ENCODE measurements at regions not wholly inside any gene's neighbourhood (a gene's known extent, or its start where the extent isn't known, plus 50 kb on each side); places are given as distances from the start of the nearest gene placed in this dataset.

DNA sequence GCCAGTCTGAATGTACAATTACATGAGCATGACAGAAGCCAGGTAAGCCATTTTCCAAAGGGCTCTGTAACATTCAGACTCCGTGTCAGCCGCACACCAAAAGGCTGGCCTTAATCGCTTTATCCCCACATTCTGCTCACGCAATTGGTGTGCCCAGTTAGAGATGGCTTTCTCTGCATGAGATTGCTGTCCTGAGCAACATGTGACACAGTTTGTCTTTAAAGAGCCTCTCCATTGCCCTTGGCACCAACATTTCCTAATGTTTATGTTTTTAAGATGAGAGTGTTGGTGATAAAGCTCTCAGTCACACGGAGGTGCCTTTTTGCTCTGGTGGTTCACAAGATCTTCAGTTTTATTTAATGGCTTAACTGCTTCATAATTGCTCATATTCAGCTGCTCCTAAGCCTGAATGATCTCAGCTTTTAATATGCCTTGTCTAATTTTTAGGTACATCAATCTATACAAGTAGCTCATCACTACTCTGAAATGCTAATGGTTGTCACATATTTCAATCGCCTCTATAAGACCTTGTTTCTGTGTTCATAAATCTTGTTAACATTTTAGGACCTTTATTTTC lies 164.8 kb upstream of the ACVR2A start:
- Histone ChIP-seq H3K4me1 (ENCODE audit: control insufficient read depth in 2 of 2, insufficient read depth in 2 of 2, low read length in 2 of 2) (no peaks in the 10 kb centered on the region), H3K9ac (ENCODE audit: low read length) (no peak overlapping the region), H3K4me3 (ENCODE audit: control extremely low read depth in 1 of 5, extremely low read depth in 1 of 5, insufficient read depth in 1 of 5, low read depth in 2 of 5, low read length in 4 of 5) (no peak overlapping the region), H4K20me1 (ENCODE audit: control insufficient read depth, insufficient read depth, low read length, poor library complexity, severe bottlenecking) (no peaks in the 10 kb centered on the region), H3K9me3 (ENCODE audit: control extremely low read depth in 1 of 3, control insufficient read depth in 2 of 3, insufficient read depth in 1 of 3, low read length in 2 of 3) (no peaks in the 10 kb centered on the region), H2AFZ (ENCODE audit: insufficient read depth, low read depth, low read length, poor library complexity, severe bottlenecking) (no peak overlapping the region), H3K79me2 (ENCODE audit: control insufficient read depth, insufficient read depth, low read length) (no peaks in the 10 kb centered on the region), H3K27ac (ENCODE audit: low read length in 2 of 2) (no peak overlapping the region), H3K27me3 (replicated peaks in 1 of 4; ENCODE audit: control extremely low read depth in 1 of 4, control insufficient read depth in 3 of 4, insufficient read depth in 4 of 4, low read length in 3 of 4) (no peaks in the 10 kb centered on the region), H3K36me3 (replicated peaks in 1 of 2; ENCODE audit: control extremely low read depth in 1 of 2, control insufficient read depth in 1 of 2, extremely low read depth in 1 of 2, insufficient read depth in 2 of 2, low read length in 1 of 2) (no peaks in the 10 kb centered on the region), H3K4me2 (replicated peaks; ENCODE audit: low read depth, low read length, poor library complexity, severe bottlenecking) (no peak overlapping the region)
- Mint-ChIP-seq H3K27me3 (no peaks in the 10 kb centered on the region), H3K27ac (no peak overlapping the region), H3K9me3 (ENCODE audit: insufficient read depth) (no peaks in the 10 kb centered on the region), H3K4me3 (no peak overlapping the region), H3K4me1 (no peaks in the 10 kb centered on the region)
- CTCF ChIA-PET = no interaction called here
- TF ChIP-seq EZH2 (IDR thresholded peaks at IDR 0.05; ENCODE audit: borderline replicate concordance, insufficient read depth, low read depth, low read length, poor library complexity, severe bottlenecking) = no peak
- TF ChIP-seq, protein P1, sequence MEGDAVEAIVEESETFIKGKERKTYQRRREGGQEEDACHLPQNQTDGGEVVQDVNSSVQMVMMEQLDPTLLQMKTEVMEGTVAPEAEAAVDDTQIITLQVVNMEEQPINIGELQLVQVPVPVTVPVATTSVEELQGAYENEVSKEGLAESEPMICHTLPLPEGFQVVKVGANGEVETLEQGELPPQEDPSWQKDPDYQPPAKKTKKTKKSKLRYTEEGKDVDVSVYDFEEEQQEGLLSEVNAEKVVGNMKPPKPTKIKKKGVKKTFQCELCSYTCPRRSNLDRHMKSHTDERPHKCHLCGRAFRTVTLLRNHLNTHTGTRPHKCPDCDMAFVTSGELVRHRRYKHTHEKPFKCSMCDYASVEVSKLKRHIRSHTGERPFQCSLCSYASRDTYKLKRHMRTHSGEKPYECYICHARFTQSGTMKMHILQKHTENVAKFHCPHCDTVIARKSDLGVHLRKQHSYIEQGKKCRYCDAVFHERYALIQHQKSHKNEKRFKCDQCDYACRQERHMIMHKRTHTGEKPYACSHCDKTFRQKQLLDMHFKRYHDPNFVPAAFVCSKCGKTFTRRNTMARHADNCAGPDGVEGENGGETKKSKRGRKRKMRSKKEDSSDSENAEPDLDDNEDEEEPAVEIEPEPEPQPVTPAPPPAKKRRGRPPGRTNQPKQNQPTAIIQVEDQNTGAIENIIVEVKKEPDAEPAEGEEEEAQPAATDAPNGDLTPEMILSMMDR (IDR thresholded peaks at IDR 0.05) = no peak
- intact Hi-C loops (cut with micrococcal nuclease) = no loop called here
- no peak for ATAC-seq (ENCODE audit: low read depth)
- no peak for DNase-seq
- 98% methylated on average over 4 of the region's 6 CpGs for WGBS (ENCODE audit: insufficient coverage)
- POLR2A ChIA-PET = no interaction called here

DNA sequence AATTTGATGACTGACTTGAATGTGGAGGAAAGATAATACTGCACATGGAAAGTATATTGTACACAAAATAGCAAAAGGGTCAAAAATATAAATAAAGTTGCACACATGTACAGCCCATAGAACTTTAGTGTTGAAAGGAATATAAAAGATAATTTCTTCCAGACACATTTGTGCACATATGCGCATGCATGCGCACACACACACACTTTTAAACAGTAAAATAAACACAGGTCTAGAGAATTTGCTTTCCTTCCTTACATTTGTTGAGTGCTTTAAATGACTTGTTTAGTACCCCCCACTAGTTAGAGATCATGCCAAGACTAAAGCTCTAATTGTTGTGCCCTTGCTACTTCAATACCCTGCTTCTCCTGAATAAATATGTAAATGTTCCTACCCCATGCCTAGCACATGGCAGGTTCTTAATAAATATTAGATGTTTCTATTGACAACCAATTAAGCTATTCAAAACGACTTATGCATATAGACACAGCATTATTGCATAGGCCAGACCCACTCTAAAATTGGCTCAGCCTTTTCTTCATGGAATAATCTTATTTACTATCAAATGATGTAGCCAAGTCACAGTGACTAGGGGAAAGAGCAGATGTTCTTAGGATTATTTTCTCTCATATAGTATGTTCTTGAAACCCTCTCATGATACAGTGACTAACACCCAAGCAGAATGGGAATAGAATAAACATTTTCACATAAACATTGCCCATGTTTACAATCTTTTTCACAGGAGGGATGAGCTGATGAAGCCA lies 165.5 kb upstream of the ACVR2A start:
- no peak for DNase-seq
- ChIA-PET POLR2A (no interaction called here), CTCF (no interaction called here)
- H3K9me3 Mint-ChIP-seq (ENCODE audit: insufficient read depth) = no peaks in the 10 kb centered on the region
- no peak overlapping the region for H2AFZ ChIP-seq (ENCODE audit: insufficient read depth, low read depth, low read length, poor library complexity, severe bottlenecking)
- ATAC-seq (ENCODE audit: low read depth) = no peak
- no peak overlapping the region for H3K4me2 ChIP-seq (replicated peaks; ENCODE audit: low read depth, low read length, poor library complexity, severe bottlenecking)
- intact Hi-C loops (cut with micrococcal nuclease) = no loop called here
- H4K20me1 ChIP-seq (ENCODE audit: control insufficient read depth, insufficient read depth, low read length, poor library complexity, severe bottlenecking) = no peaks in the 10 kb centered on the region
- H3K27ac Mint-ChIP-seq = no peak overlapping the region
- no peaks in the 10 kb centered on the region for H3K27me3 Mint-ChIP-seq
- H3K9ac ChIP-seq (ENCODE audit: low read length) = no peak overlapping the region
- H3K4me3 ChIP-seq (ENCODE audit: control extremely low read depth in 1 of 5, extremely low read depth in 1 of 5, insufficient read depth in 1 of 5, low read depth in 2 of 5, low read length in 4 of 5) = no peak overlapping the region
- WGBS (ENCODE audit: insufficient coverage) = no CpG with 5 or more reads among the region's 3 CpGs
- no peaks in the 10 kb centered on the region for H3K4me1 ChIP-seq (ENCODE audit: control insufficient read depth in 2 of 2, insufficient read depth in 2 of 2, low read length in 2 of 2)
- H3K4me1 Mint-ChIP-seq = no peaks in the 10 kb centered on the region
- H3K27me3 ChIP-seq (replicated peaks in 1 of 4; ENCODE audit: control extremely low read depth in 1 of 4, control insufficient read depth in 3 of 4, insufficient read depth in 4 of 4, low read length in 3 of 4) = no peaks in the 10 kb centered on the region
- no peaks in the 10 kb centered on the region for H3K36me3 ChIP-seq (replicated peaks in 1 of 2; ENCODE audit: control extremely low read depth in 1 of 2, control insufficient read depth in 1 of 2, extremely low read depth in 1 of 2, insufficient read depth in 2 of 2, low read length in 1 of 2)
- TF ChIP-seq, protein P1 (IDR thresholded peaks at IDR 0.05) = no peak
- no peak for TF ChIP-seq EZH2 (IDR thresholded peaks at IDR 0.05; ENCODE audit: borderline replicate concordance, insufficient read depth, low read depth, low read length, poor library complexity, severe bottlenecking)
- no peak overlapping the region for H3K4me3 Mint-ChIP-seq
- H3K79me2 ChIP-seq (ENCODE audit: control insufficient read depth, insufficient read depth, low read length) = no peaks in the 10 kb centered on the region
- H3K27ac ChIP-seq (ENCODE audit: low read length in 2 of 2) = no peak overlapping the region
- no peaks in the 10 kb centered on the region for H3K9me3 ChIP-seq (ENCODE audit: control extremely low read depth in 1 of 3, control insufficient read depth in 2 of 3, insufficient read depth in 1 of 3, low read length in 2 of 3)
